DND-41 (cell line): ENCODE measurements at regions not wholly inside any gene's neighbourhood (a gene's known extent, or its start where the extent isn't known, plus 50 kb on each side); places are given as distances from the start of the nearest gene placed in this dataset.
"Not testable (repeated sequence)": the region's sequence is repeated elsewhere in the genome, so short reads cannot be mapped to it uniquely, and the experiment has no call there.

Experiments used
- ATAC-seq: fragments of 200-7000 bp; cut with Tn5 transposase; 3 replicates; pipeline ENCODE4 v1.9.1; 2021; ENCODE audit warnings: low read depth; ENCODE audit not compliant: insufficient read depth
- DNase-seq: peaks from one replicate; pipeline ENCODE4 v3.0.0-alpha.2; 2020
- H2AFZ ChIP-seq: 2 replicates; pipeline ENCODE4 v1.6.0; 2012; ENCODE audit warnings: low read depth, low read length
- H3K27ac ChIP-seq: 2 replicates; pipeline ENCODE4 v1.5.1; 2012; ENCODE audit warnings: low read length, inconsistent platforms
- H3K27me3 ChIP-seq: fragments of 200-600 bp; sonication (generic); 2 replicates; pipeline ENCODE4 v1.6.0; 2012; ENCODE audit warnings: low read length, mild to moderate bottlenecking, inconsistent platforms; ENCODE audit not compliant: insufficient read depth, poor library complexity
- H3K36me3 ChIP-seq: 2 replicates; pipeline ENCODE4 v1.5.1; 2012; ENCODE audit warnings: low read length, inconsistent platforms; ENCODE audit not compliant: insufficient read depth
- H3K4me1 ChIP-seq: 2 replicates; pipeline ENCODE4 v1.5.1; 2012; ENCODE audit warnings: mild to moderate bottlenecking, low read length; ENCODE audit not compliant: insufficient read depth
- H3K4me2 ChIP-seq: 2 replicates; pipeline ENCODE4 v1.6.0; 2012; ENCODE audit warnings: mild to moderate bottlenecking, moderate library complexity, low read length, inconsistent platforms; ENCODE audit not compliant: insufficient read depth
- H3K4me3 ChIP-seq, 2 experiments: fragments of 200-600 bp in 1 of 2; shearing (Covaris generic) in 1 of 2; 2 replicates each; pipeline ENCODE4 v1.5.1; 2012 to 2016; ENCODE audit warnings: inconsistent platforms in 2 of 2, low read length in 2 of 2, mild to moderate bottlenecking in 2 of 2, low read depth in 1 of 2, moderate library complexity in 1 of 2
- H3K79me2 ChIP-seq: 2 replicates; pipeline ENCODE4 v1.6.0; 2012; ENCODE audit warnings: low read length, inconsistent platforms; ENCODE audit not compliant: insufficient read depth
- H3K9ac ChIP-seq: 2 replicates; pipeline ENCODE4 v1.6.0; 2012; ENCODE audit warnings: low read depth, mild to moderate bottlenecking, inconsistent platforms, low read length, moderate library complexity
- H3K9me3 ChIP-seq: 2 replicates; pipeline ENCODE4 v1.5.1; 2012; ENCODE audit warnings: low read length, moderate library complexity, mild to moderate bottlenecking, inconsistent platforms; ENCODE audit not compliant: insufficient read depth, severe bottlenecking
- H4K20me1 ChIP-seq: 2 replicates; pipeline ENCODE4 v1.6.0; 2012; ENCODE audit warnings: low read length; ENCODE audit not compliant: insufficient read depth
- CTCF ChIP-seq: IDR thresholded peaks from 2 replicates; pipeline ENCODE4 v1.5.1; 2012; ENCODE audit warnings: borderline replicate concordance, low read length, moderate library complexity, mild to moderate bottlenecking; ENCODE audit not compliant: poor library complexity, severe bottlenecking; ENCODE audit errors: extremely low read depth
- EZH2 ChIP-seq: IDR thresholded peaks from 3 replicates; pipeline ENCODE4 v1.6.1; 2012; ENCODE audit warnings: borderline replicate concordance, low read depth, mild to moderate bottlenecking, moderate library complexity, low read length, inconsistent platforms; ENCODE audit not compliant: severe bottlenecking

- no peaks in the 10 kb centered on the region for H4K20me1 ChIP-seq
- ATAC-seq (no peak), DNase-seq (no peak)
- H2AFZ ChIP-seq, result no peak overlapping the region
- no peaks in the 10 kb centered on the region for H3K27me3 ChIP-seq
- no peaks in the 10 kb centered on the region for H3K79me2 ChIP-seq
- no peaks in the 10 kb centered on the region for H3K36me3 ChIP-seq
- H3K9ac ChIP-seq, result no peak overlapping the region
- H3K4me1 ChIP-seq, result no peaks in the 10 kb centered on the region
- no peak overlapping the region for H3K4me3 ChIP-seq
- no peak overlapping the region for H3K27ac ChIP-seq
- no peaks in the 10 kb centered on the region for H3K9me3 ChIP-seq
- TF ChIP-seq EZH2 (no peak), CTCF (no peak)
- H3K4me2 ChIP-seq, result no peak overlapping the region
Observed at GRCh38 chr13:108070491-108070890, 144.8 kb downstream of the LIG4 start.

- Histone ChIP-seq H3K4me3 (no peak overlapping the region), H3K9me3 (no peaks in the 10 kb centered on the region), H3K27me3 (no peaks in the 10 kb centered on the region), H4K20me1 (no peaks in the 10 kb centered on the region), H2AFZ (no peak overlapping the region), H3K79me2 (no peaks in the 10 kb centered on the region), H3K27ac (no peak overlapping the region), H3K9ac (no peak overlapping the region), H3K4me1 (no peaks in the 10 kb centered on the region), H3K4me2 (no peak overlapping the region), H3K36me3 (no peaks in the 10 kb centered on the region)
- no peak for ATAC-seq
- no peak for DNase-seq
- TF ChIP-seq EZH2 (no peak), CTCF (no peak)
Observed at GRCh38 chr13:108069521-108070210, 145.7 kb downstream of the LIG4 start.

- H3K9me3 ChIP-seq, H4K20me1 ChIP-seq, H3K4me3 ChIP-seq, H3K4me1 ChIP-seq, ATAC-seq, H3K4me2 ChIP-seq, DNase-seq, H3K79me2 ChIP-seq, H3K27ac ChIP-seq, H3K36me3 ChIP-seq, H3K9ac ChIP-seq, H3K27me3 ChIP-seq, H2AFZ ChIP-seq: not testable (repeated sequence)
Observed at GRCh38 chr13:108064372-108064771, 151.0 kb downstream of the LIG4 start.

- Histone ChIP-seq H3K4me2 (no peak overlapping the region), H3K4me1 (no peaks in the 10 kb centered on the region), H3K79me2 (no peaks in the 10 kb centered on the region), H3K9me3 (no peaks in the 10 kb centered on the region), H3K36me3 (no peaks in the 10 kb centered on the region), H3K27me3 (no peaks in the 10 kb centered on the region), H3K4me3 (no peak overlapping the region), H3K27ac (no peak overlapping the region), H2AFZ (no peak overlapping the region), H4K20me1 (no peaks in the 10 kb centered on the region), H3K9ac (no peak overlapping the region)
- TF ChIP-seq EZH2 (no peak), CTCF (no peak)
- ATAC-seq (no peak), DNase-seq (no peak)
Observed at GRCh38 chr13:108060111-108060510, 155.2 kb downstream of the LIG4 start.
